Muscle of back (tissue), 3 donors: ENCODE measurements at regions not wholly inside any gene's neighbourhood (a gene's known extent, or its start where the extent isn't known, plus 50 kb on each side); places are given as distances from the start of the nearest gene placed in this dataset.

Source experiments
- DNase-seq, 3 donors: peaks; one replicate each; pipeline versions ENCODE4 v3.0.0 to v3.0.0-alpha.2; 2013

- no peak for DNase-seq
Measured at GRCh38 chr3:182683858-182684257, 109.4 kb upstream of the ATP11B start.

GRCh38 chr3:182686033-182686886 lies 107.0 kb upstream of the ATP11B start:
- no peak for DNase-seq

GRCh38 chr3:182690172-182690571 lies 103.1 kb upstream of the ATP11B start:
- no peak for DNase-seq

GRCh38 chr3:182692021-182692420 lies 101.3 kb upstream of the ATP11B start:
- no peak for DNase-seq

GRCh38 chr3:182692695-182693094 lies 100.6 kb upstream of the ATP11B start:
- no peak for DNase-seq

- DNase-seq: no peak
Measured at GRCh38 chr3:182693723-182694122, 99.6 kb upstream of the ATP11B start.

- no peak for DNase-seq
Measured at GRCh38 chr3:182696916-182697315, 96.4 kb upstream of the ATP11B start.

DNA sequence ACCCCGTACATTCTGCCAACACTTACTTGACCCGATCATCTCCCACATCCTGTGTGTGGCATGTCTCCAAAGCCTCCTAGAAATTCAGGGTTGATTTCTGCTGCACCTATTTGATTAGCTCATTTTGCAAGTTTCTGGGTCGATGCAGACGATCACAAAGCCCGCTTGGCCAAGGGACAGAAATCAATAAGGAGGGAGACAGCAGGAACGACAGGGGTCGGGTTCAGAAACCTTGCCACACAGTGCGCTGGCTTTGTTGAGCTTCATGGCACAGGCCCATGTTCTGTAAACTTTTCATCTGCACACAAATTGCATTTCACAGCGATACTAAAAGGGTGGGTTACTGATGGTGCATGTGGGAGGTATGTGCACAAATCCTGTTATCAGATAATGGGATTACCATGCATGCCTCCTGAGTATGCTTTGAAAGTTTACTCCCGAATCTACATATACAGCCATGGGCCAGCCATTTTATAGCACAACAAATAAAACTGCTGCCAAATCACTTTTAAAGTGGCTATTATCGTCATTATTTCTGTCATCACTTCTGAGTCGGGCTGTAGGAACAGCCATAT lies 95.9 kb upstream of the ATP11B start:
- DNase-seq: no peak

GRCh38 chr3:182698078-182698477 lies 95.2 kb upstream of the ATP11B start:
- DNase-seq: no peak

DNA sequence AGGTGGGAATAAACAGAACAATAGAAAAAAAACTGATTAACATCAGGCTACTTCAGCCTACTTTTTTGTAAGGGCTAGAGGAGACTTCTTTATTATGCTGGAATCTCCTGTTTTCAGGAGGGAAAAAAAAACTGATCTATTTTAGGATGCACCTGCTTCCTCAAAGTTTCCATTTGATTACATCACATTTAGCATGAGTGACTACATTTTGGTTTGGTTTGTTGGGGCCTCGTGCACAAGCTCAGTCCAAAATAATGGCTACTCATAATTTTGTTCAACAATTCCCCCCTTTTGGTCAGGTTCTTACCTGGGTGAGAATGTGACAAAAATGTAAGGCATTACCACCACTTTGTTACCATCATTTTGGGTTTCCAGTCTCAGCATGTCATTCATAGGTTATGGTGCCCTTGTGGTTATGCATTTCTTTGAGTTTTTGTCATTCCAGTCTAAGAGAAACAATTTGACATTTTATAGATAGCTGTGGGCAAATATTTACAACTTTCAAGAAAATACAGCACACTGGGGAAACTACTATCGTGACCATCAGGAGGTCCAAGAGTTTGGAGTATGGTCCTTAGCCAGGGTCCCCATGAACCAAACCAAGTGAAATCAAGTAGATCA lies 93.6 kb upstream of the ATP11B start:
- DNase-seq: no peak

DNA sequence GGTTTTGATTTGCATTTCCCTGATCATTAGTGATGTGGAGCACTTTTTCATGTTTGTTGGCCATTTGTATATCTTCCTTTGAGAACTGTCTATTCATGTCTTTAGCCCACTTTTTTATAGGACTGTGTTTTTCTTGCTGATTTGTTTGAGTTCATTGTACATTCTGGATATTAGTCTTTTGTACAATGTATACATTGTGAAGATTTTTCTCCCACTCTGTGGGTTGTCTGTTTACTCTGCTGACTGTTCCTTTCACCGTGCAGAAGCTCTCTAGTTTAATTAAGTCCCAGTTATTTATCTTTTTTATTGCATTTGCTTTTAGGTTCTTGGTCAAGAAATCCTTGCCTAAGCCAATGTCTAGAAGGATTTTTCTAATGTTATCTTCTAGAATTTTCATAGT lies 91.1 kb upstream of the ATP11B start:
- DNase-seq: no peak

DNA sequence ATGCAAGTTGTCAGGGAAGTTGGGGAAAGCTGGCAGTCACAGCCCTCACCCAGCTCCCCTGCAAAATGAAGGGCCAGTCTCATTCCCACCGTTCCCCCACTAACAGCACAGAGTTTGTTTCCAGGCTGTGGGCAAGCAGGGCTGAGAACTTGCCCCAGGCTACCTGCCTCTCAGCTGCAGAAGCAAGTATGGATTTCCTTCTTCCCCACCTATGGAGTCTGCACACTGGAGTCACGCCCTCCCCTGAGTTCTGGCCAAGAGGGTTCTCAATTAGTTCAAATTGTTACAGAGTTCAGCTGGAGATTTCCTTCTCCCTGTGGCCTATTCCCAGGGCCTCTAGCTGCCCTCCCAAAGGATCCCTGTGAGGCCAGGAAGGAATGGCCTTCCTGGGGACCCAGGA lies 90.1 kb upstream of the ATP11B start:
- no peak for DNase-seq

DNA sequence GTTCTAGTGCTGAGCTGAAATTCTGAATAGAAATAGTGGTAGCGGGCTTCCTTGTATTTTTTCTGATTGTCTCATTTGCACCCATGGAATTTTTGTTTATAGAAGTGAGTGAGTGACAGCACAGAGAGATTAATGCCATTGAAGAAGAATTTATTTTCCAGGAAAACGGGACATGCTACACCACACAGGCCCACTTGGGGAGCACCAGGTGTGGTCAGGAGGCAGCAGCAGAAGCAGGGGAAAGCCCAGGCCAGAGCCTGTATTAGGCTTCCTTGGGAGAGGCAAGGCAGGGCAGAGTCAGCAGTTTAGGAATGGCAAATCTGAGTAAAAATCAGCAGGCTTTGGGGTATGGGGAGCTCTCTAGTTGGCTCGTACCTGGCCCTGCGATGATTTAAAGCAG lies 88.4 kb upstream of the ATP11B start:
- no peak for DNase-seq

- DNase-seq: no peak
Measured at GRCh38 chr3:182708810-182709209, 84.5 kb upstream of the ATP11B start.

DNA sequence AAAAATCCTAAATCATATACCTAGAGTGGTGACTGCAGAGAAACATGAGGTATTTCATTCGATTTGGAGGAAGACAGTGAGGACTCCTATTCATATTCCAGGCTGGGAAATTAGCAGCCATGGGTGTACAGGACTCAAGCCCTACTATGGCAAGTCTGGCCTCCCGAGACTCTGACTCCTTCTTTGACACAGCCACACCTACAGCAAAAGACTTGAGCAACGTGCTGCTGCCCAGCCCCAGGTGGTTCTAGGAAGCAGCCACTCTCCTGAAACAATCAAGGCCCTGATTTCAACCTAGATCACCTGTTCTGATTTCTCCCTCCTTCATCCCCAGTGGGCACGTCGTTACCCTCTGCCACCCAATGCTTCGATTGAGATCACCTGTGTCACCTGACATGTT lies 84.0 kb upstream of the ATP11B start:
- DNase-seq: no peak

DNA sequence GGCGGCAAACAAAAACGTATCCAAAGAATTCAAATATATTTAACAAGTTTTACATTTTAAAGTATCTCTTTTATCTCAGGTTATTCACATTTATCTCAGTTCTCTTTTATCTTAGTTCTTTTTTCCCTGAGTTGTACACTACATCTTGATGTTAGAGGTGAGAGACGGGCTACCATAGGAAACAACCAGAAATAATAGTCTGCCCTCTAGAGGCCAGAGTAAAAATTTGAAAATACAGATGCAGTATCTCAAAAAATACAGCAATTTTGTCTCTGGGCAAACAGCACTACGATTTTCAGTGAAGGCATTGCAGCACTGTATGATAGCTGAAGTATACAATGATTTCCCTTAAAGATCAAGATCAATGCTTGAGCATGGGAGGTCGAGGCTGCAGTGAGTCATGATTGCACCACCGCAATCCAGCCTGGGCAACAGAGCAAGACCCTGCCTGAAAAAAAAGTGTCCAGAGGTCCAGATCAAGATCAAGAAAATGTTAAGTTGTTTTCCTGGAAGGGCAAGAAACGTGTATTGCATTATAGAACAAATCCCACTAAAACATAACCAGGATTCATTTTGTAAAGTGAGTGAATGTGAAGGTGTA lies 82.6 kb upstream of the ATP11B start:
- DNase-seq: peak in 1 of 3 donors; percentile 17

DNA sequence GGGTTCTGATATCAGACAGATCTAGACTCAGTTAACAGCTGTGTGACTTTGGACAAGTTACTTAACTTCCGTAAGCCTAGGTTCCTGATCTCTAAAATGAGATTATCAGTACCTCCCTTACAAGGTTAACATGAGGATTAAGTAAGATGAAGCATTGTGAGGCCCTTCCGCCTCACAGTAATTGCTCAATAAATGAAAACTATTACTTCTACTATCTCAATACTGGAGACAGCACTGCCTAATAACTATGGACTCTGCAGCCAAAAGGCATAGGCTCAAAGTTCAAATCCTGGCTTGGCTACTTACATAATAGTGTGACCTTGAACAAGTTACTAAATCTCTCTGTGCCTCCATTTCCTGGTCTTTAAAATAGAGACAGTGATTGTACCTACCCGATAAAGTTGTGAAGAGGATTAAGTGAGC lies 82.0 kb upstream of the ATP11B start:
- DNase-seq: no peak

DNA sequence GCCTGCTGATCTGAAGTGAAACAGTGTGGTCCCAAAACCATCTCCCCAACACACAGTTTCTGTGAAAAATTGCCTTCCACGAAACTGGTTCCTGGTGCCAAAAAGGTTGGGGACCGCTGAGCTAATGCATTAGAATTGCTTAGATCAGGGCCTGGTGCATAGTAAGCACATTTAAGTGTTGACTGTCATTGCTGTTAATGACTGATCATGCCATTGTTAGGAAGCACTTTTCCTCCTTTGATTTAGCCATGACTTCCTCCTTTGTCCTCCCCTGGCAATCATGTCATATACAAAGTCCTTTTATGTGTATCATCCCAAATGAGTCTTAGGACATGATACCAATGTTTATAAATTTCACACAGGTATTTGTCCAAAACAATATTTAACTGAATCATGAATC lies 81.5 kb upstream of the ATP11B start:
- no peak for DNase-seq

GRCh38 chr3:182713111-182713510 lies 80.2 kb upstream of the ATP11B start:
- DNase-seq: no peak

GRCh38 chr3:182713743-182714517 lies 79.4 kb upstream of the ATP11B start:
- DNase-seq: peak; percentile 39 to 54 (median 41)

GRCh38 chr3:182715006-182715405 lies 78.3 kb upstream of the ATP11B start:
- no peak for DNase-seq

GRCh38 chr3:182716114-182716688 lies 77.1 kb upstream of the ATP11B start:
- no peak for DNase-seq
